CD14-positive monocyte (primary cell): ENCODE measurements at regions not wholly inside any gene's neighbourhood (a gene's known extent, or its start where the extent isn't known, plus 50 kb on each side); places are given as distances from the start of the nearest gene placed in this dataset.

Experiments
- DNase-seq, 3 donors: peaks; one replicate each; pipeline ENCODE4 v3.0.0-alpha.2; 2011 to 2022
- H2AFZ ChIP-seq: 2 replicates; pipeline ENCODE4 v1.6.0; 2012; ENCODE audit warnings: mild to moderate bottlenecking, low read depth, low read length, inconsistent platforms; ENCODE audit not compliant: insufficient read depth, poor library complexity, severe bottlenecking
- H3K27ac ChIP-seq, 2 donors: 1 replicate in 1 of 2; 2 replicates in 1 of 2; pipeline ENCODE4 v1.5.1; 2012 to 2013; ENCODE audit warnings: low read length in 2 of 2, control low read depth in 1 of 2, inconsistent platforms in 1 of 2, low read depth in 1 of 2, mild to moderate bottlenecking in 1 of 2
- H3K27me3 ChIP-seq, 2 donors: one replicate each; pipeline versions ENCODE4 v1.6.0 to v1.6.1; 2011 to 2013; ENCODE audit warnings: low read length in 2 of 2; ENCODE audit not compliant: control insufficient read depth in 2 of 2, insufficient read depth in 2 of 2
- H3K36me3 ChIP-seq, 2 donors: replicated peaks in 1 of 2; 1 replicate in 1 of 2; 2 replicates in 1 of 2; pipeline versions ENCODE4 v1.5.1 to v1.6.1; 2012 to 2013; ENCODE audit warnings: low read length in 2 of 2, control low read depth in 1 of 2, inconsistent platforms in 1 of 2, mild to moderate bottlenecking in 1 of 2; ENCODE audit not compliant: insufficient read depth in 2 of 2, control insufficient read depth in 1 of 2
- H3K4me1 ChIP-seq, 2 donors: 1 replicate in 1 of 2; 2 replicates in 1 of 2; pipeline versions ENCODE4 v1.5.1 to v1.6.1; 2012 to 2013; ENCODE audit warnings: low read length in 2 of 2, control low read depth in 1 of 2, inconsistent platforms in 1 of 2, mild to moderate bottlenecking in 1 of 2, moderate library complexity in 1 of 2; ENCODE audit not compliant: insufficient read depth in 2 of 2, control insufficient read depth in 1 of 2
- H3K4me2 ChIP-seq: replicated peaks from 2 replicates; pipeline ENCODE3; 2012; ENCODE audit warnings: low read length, moderate library complexity, mild to moderate bottlenecking; ENCODE audit not compliant: poor library complexity, severe bottlenecking; ENCODE audit errors: extremely low read depth
- H3K4me3 ChIP-seq, 3 experiments: fragments of 200-600 bp in 1 of 3; sonication (generic) in 1 of 3; replicated peaks in 1 of 3; 1 replicate in 2 of 3; 2 replicates in 1 of 3; pipeline ENCODE4 v1.5.1; 2011 to 2013; ENCODE audit warnings: low read length in 3 of 3, mild to moderate bottlenecking in 3 of 3, control low read depth in 2 of 3, low read depth in 2 of 3, inconsistent platforms in 1 of 3, moderate library complexity in 1 of 3
- H3K79me2 ChIP-seq: 2 replicates; pipeline ENCODE4 v1.6.0; 2012; ENCODE audit warnings: mild to moderate bottlenecking, control low read depth, inconsistent platforms, low read length, moderate library complexity; ENCODE audit not compliant: insufficient read depth
- H3K9ac ChIP-seq: 2 replicates; pipeline ENCODE4 v1.6.0; 2017; ENCODE audit warnings: low read length, mild to moderate bottlenecking; ENCODE audit not compliant: insufficient read depth, poor library complexity, severe bottlenecking
- H3K9me3 ChIP-seq, 2 donors: replicated peaks in 1 of 2; 1 replicate in 1 of 2; 2 replicates in 1 of 2; pipeline versions ENCODE4 v1.5.1 to v1.6.1; 2012 to 2013; ENCODE audit warnings: low read length in 2 of 2, control low read depth in 1 of 2; ENCODE audit not compliant: control insufficient read depth in 1 of 2, insufficient read depth in 1 of 2
- H4K20me1 ChIP-seq: 2 replicates; pipeline ENCODE4 v1.6.0; 2012; ENCODE audit warnings: mild to moderate bottlenecking, low read length, control low read depth, moderate library complexity; ENCODE audit not compliant: insufficient read depth
- H3K27ac Mint-ChIP-seq, 7 donors: one replicate each; pipeline ENCODE4 v1.8.0; 2020; ENCODE audit warnings: mild to moderate bottlenecking in 7 of 7, mixed read lengths in 7 of 7, moderate library complexity in 6 of 7, inconsistent platforms in 2 of 7
- H3K27me3 Mint-ChIP-seq, 3 donors: one replicate each; pipeline ENCODE4 v1.8.0; 2021 to 2022; ENCODE audit warnings: low read depth in 3 of 3, mild to moderate bottlenecking in 3 of 3, mixed read lengths in 3 of 3, moderate library complexity in 3 of 3, inconsistent platforms in 1 of 3
- H3K36me3 Mint-ChIP-seq, 2 donors: one replicate each; pipeline ENCODE4 v1.8.0; 2020; ENCODE audit warnings: mixed read lengths in 2 of 2, inconsistent platforms in 1 of 2, mild to moderate bottlenecking in 1 of 2
- H3K4me1 Mint-ChIP-seq: one replicate; pipeline ENCODE4 v1.8.0; 2020; ENCODE audit warnings: mild to moderate bottlenecking, mixed read lengths
- H3K4me3 Mint-ChIP-seq, 2 donors: one replicate each; pipeline ENCODE4 v1.8.0; 2020; ENCODE audit warnings: mild to moderate bottlenecking in 2 of 2, mixed read lengths in 2 of 2, moderate library complexity in 1 of 2
- H3K9me3 Mint-ChIP-seq, 7 donors: one replicate each; pipeline ENCODE4 v1.8.0; 2020 to 2022; ENCODE audit warnings: mixed read lengths in 7 of 7, mild to moderate bottlenecking in 6 of 7, moderate library complexity in 6 of 7, inconsistent platforms in 2 of 7
- CTCF ChIP-seq: fragments of 200-600 bp; IDR thresholded peaks from one replicate; pipeline ENCODE4 v1.8.0; 2022; ENCODE audit warnings: antibody characterized with exemption, mild to moderate bottlenecking
- WGBS: methylation state at CpG from one replicate; pipeline ENCODE4 v1.1.5; 2013; ENCODE audit warnings: missing lambda C conversion rate; ENCODE audit not compliant: insufficient coverage; 5-methylcytosine and 5-hydroxymethylcytosine counted together
- intact Hi-C, 2 donors: fragments of 100-400 bp; cut with micrococcal nuclease; formaldehyde crosslinking; loops; one replicate each; pipeline versions ENCODE4 v1.15.0 to v1.15.1; 2023

- Histone ChIP-seq H3K9ac (no peak overlapping the region), H3K79me2 (no peaks in the 10 kb centered on the region), H2AFZ (no peak overlapping the region), H3K4me1 (no peaks in the 10 kb centered on the region), H4K20me1 (no peaks in the 10 kb centered on the region), H3K4me3 (no peak overlapping the region), H3K27me3 (no peaks in the 10 kb centered on the region), H3K27ac (no peak overlapping the region), H3K36me3 (no peaks in the 10 kb centered on the region), H3K9me3 (no peaks in the 10 kb centered on the region), H3K4me2 (no peak overlapping the region)
- DNase-seq, result no peak
- WGBS, result 80% methylated on average over 1 of the region's 1 CpG
- Mint-ChIP-seq H3K4me1 (no peaks in the 10 kb centered on the region), H3K27me3 (peaks cover 0 to 2% (median 0%) of the 10 kb centered on the region in 3 donors), H3K4me3 (no peak overlapping the region), H3K27ac (no peak overlapping the region), H3K9me3 (peaks cover 0 to 3% (median 2%) of the 10 kb centered on the region in 7 donors), H3K36me3 (no peaks in the 10 kb centered on the region)
- no peak for TF ChIP-seq CTCF
- intact Hi-C loops, result no loop called here
Measured at GRCh38 chr4:66842724-66843088, 702.6 kb downstream of the CENPC start.

GRCh38 chr4:66842026-66842723 is 703.1 kb downstream of the CENPC start:
- no peak for DNase-seq
- H3K9me3 Mint-ChIP-seq, result peaks cover 0 to 3% (median 2%) of the 10 kb centered on the region in 7 donors
- H3K79me2 ChIP-seq, result no peaks in the 10 kb centered on the region
- H3K27ac Mint-ChIP-seq, result no peak overlapping the region
- H2AFZ ChIP-seq, result no peak overlapping the region
- H3K36me3 Mint-ChIP-seq, result no peaks in the 10 kb centered on the region
- no peak overlapping the region for H3K4me3 Mint-ChIP-seq
- intact Hi-C loops, result no loop called here
- H3K27me3 ChIP-seq, result no peaks in the 10 kb centered on the region
- no peaks in the 10 kb centered on the region for H3K4me1 Mint-ChIP-seq
- 100% methylated on average over 1 of the region's 4 CpGs for WGBS
- H3K36me3 ChIP-seq, result no peaks in the 10 kb centered on the region
- H3K27ac ChIP-seq, result no peak overlapping the region
- H3K4me3 ChIP-seq, result no peak overlapping the region
- no peak overlapping the region for H3K9ac ChIP-seq
- no peaks in the 10 kb centered on the region for H3K9me3 ChIP-seq
- H3K4me2 ChIP-seq, result no peak overlapping the region
- no peaks in the 10 kb centered on the region for H4K20me1 ChIP-seq
- TF ChIP-seq CTCF, result no peak
- H3K27me3 Mint-ChIP-seq, result peaks cover 0 to 2% (median 0%) of the 10 kb centered on the region in 3 donors
- H3K4me1 ChIP-seq, result no peaks in the 10 kb centered on the region
